ENCODE measurements at regions not wholly inside any gene's neighbourhood (a gene's known extent, or its start where the extent isn't known, plus 50 kb on each side); places are given as distances from the start of the nearest gene placed in this dataset.
"Not testable (repeated sequence)": the region's sequence is repeated elsewhere in the genome, so short reads cannot be mapped to it uniquely, and the experiment has no call there.

- DNase-seq (ENCODE audit: low spot score): no peak
Measured at GRCh38 chr3:104385421-104385820, 981.3 kb upstream of the ALCAM start.

- no peak for DNase-seq (ENCODE audit: low spot score)
Measured at GRCh38 chr3:104388619-104389018, 978.1 kb upstream of the ALCAM start.

DNA sequence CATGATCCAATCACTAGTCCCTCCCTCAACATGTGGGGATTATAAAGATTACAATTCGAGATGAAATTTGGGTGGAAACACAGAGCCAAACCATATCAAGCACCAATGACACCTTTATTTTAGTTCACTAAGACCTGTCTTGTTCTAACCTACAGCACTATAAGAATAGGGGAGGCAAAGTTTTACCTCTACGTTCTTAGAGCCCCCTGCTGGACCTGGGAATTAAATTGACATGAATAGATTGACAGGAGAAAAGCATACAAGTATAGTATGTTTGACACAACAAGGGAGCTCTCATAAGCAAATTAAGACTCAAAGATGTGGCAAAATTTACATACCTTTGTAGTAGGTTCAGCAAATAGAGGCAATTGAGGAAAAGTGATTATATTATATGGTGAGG is 974.4 kb upstream of the ALCAM start:
- DNase-seq (ENCODE audit: low spot score): no peak

- no peak for DNase-seq (ENCODE audit: low spot score)
Measured at GRCh38 chr3:104396974-104397669, 969.6 kb upstream of the ALCAM start.

DNA sequence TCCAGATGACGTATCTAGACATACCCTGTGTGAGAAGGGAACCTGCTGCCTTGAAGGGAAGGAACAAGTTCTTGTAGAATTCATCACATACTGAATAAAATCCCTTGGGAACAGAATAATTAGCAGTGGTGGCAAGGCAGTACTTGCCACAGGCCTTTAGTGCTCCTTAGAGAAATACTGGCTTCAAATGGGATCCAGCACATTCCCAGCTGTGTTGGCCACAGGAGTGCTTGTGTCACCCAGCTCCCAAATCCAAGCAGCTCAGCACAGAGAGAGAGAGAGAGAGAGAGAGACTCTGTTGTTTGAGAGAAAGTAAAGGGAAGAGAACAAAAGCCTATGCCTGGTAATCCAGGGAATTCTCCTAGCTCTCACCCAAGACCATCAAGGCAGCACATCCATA is 969.0 kb upstream of the ALCAM start:
- no peak for DNase-seq (ENCODE audit: low spot score)

GRCh38 chr3:104402902-104403301 is 963.8 kb upstream of the ALCAM start:
- DNase-seq (ENCODE audit: low spot score): no peak

GRCh38 chr3:104411757-104412156 is 955.0 kb upstream of the ALCAM start:
- DNase-seq (ENCODE audit: low spot score): no peak

- no peak for DNase-seq (ENCODE audit: low spot score)
Measured at GRCh38 chr3:104412608-104413580, 953.8 kb upstream of the ALCAM start.

DNA sequence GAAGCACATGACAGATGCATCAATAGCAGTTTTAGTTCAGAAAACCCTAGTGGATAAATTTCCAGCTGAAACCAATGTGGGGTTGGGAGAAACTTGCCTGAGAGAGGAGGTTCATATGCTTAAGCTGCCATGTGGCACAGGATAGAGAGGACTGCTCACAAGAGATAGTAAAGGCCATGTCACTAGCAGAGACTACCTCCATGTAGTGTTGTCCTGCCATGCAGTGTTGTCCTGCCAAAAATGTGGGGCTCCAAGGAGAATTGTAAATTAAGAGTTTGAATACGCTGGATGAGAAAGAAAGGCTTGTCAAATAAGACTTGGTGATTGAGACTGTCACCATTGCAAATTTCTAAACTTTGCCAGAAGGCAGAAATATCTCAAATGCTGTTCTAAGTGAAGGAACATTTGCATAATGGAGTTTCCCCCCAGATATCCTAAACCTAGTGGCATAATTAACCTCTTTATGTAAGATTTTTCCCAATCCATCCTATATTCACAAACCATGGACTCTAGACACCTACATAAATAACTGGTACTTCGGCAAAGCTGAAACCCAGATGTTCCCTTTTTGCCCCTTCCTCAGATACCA is 938.3 kb upstream of the ALCAM start:
- no peak for DNase-seq (ENCODE audit: low spot score)

- no peak for DNase-seq (ENCODE audit: low spot score)
Measured at GRCh38 chr3:104429727-104430126, 937.0 kb upstream of the ALCAM start.

DNA sequence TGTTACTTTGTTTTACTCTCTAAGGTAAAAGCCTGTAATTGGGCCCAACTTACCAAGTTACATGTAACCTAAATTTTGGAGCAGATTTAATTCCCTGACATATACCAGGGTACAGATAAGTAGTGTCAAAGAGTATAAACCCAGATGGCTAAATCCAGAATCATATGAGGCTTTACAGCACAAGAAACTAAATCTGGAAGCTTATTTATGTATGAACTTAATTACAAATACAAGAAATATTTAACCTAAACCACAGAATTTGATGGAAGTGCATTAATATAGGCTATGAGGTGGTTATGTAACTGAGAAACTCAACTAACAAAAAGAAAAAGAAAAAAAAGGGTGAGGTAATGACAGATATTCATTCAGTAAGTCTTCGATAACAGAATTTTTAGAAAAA is 930.2 kb upstream of the ALCAM start:
- no peak for DNase-seq (ENCODE audit: low spot score)

DNA sequence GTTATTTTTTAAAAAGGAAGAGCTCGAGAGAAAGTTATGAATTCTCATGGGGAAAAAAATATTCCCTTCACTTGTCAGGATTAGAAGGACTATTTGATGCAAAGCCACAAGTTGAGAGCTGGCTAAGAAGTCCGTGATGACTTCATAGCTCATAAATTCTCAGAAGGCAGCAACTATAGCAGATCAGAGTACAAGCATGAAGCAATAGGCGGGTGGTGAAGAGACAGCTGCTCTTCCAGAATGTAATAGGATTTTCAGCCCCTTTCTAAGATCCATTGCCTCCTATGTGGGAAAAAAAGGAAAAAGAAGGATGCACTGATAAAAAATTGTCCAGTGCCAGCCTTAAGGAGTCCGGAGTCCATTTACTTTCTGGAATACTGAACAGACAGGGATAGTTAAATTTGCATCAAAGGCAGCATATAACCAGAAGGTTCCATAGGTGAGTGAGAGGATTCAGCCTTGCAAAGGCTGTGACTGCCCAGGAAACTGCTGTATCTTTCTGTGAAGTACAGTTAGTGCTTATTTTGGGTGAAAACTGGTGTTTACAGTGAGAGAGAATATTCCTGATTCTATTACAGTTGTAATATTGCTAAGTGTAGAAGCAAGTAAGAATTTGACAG is 929.5 kb upstream of the ALCAM start:
- DNase-seq (ENCODE audit: low spot score): no peak

DNA sequence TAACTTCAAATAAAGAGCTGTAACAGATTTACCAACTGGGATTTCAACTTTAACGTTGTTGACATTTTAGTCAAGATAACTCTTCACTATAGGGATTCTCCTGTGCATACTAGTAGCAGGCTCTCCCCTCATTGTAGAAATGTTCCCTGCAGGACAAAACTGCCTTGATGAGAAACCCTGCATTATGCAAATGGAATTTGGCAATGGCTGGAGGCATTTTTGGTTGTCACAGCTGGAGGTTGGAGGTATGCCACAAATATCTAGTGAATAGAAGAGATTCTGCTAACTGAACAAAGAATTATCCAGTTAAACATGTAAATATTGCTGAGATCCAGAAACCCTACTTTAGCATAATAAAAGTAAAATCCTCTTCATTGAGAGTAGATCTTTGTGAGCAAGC is 928.8 kb upstream of the ALCAM start:
- no peak for DNase-seq (ENCODE audit: low spot score)

GRCh38 chr3:104438706-104439105 is 928.0 kb upstream of the ALCAM start:
- DNase-seq (ENCODE audit: low spot score): no peak

DNA sequence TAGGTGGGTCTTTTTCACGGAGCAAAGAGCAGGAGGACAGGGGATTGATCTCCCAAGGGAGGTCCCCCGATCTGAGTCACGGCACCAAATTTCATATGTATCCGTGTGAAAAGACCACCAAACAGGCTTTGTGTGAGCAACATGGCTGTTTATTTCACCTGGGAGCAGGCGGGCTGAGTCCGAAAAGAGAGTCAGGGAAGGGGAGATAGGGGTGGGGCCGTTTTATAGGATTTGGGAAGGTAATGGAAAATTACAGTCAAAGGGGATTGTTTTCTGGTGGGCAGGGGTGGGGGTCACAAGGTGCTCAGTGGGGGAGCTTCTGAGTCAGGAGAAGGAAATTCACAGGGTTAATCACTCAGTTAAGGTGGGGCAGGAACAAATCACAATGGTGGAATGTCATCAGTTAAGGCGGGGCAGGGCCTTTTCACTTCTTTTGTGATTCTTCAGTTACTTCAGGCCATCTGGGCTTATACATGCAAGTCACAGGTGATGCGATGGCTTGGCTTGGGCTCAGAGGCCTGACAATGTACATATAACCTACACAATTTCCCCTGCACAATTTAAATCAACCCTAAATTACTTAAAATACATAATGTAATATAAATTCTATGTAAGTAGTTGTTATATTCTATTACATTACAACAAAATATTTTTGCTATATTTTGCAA is 921.3 kb upstream of the ALCAM start:
- DNase-seq (ENCODE audit: low spot score): not testable (repeated sequence)

DNA sequence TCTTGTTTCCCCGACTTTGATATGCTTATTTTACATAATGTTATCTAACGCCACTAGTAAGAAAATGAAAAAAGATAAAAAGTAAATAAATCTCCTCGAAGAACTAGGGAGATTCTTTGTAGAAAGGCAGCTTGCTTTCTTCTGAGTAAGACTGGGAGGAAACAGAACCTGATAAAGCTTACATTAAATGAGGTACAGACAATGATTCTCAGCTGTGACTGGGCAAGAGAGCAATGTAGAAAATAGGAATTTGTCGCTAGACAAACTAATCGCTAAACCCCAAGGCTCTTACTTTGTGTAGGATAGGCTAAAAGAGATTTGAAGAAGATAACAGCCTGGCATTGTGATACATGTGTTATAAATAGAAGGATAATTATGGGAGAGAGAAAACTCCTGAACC is 919.0 kb upstream of the ALCAM start:
- no peak for DNase-seq (ENCODE audit: low spot score)

- DNase-seq (ENCODE audit: low spot score): no peak
Measured at GRCh38 chr3:104452697-104453096, 914.0 kb upstream of the ALCAM start.

DNA sequence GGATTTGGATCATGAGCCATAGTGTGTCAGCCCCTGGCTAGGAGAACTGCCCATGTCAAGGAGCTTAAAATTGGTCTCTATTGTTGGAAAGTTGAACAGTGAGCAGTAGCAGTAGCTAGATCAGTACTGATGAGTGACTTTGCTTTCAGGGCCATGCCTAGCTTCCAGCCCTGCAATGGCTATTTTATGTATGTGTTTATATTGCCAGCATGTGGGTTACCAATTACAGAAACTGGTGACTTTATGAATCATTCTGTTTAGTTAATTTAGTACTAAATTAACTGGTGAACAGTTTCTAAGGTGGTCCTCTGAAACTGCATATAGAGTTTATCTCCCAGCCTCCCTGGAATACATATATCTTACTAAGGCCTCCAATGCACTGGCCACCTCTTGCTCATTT is 908.1 kb upstream of the ALCAM start:
- no peak for DNase-seq (ENCODE audit: low spot score)

- DNase-seq (ENCODE audit: low spot score): no peak
Measured at GRCh38 chr3:104460477-104461406, 906.0 kb upstream of the ALCAM start.

- no peak for DNase-seq (ENCODE audit: low spot score)
Measured at GRCh38 chr3:104461431-104461830, 905.3 kb upstream of the ALCAM start.

DNA sequence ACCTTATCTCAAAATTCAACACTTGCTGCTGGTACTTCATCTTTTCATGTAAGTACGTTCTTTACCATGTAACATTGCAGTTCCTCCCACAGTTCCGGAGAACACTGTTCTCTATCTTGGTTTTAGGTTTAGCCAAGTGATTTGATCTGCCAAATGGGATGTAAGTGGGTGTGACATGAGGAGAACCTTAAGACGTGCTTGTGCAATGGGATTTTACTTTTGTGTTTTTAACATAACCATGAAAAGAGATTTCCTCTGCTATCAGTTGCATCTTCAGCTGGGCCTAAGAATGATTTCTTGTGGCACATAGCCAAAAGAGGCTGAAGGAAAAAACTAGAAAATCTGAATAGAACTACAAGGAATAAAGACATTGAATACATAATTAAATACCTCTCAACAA is 894.5 kb upstream of the ALCAM start:
- no peak for DNase-seq (ENCODE audit: low spot score)

Data from HuH-7 (cell line).